ENCODE measurements at regions not wholly inside any gene's neighbourhood (a gene's known extent, or its start where the extent isn't known, plus 50 kb on each side); places are given as distances from the start of the nearest gene placed in this dataset.

DNA sequence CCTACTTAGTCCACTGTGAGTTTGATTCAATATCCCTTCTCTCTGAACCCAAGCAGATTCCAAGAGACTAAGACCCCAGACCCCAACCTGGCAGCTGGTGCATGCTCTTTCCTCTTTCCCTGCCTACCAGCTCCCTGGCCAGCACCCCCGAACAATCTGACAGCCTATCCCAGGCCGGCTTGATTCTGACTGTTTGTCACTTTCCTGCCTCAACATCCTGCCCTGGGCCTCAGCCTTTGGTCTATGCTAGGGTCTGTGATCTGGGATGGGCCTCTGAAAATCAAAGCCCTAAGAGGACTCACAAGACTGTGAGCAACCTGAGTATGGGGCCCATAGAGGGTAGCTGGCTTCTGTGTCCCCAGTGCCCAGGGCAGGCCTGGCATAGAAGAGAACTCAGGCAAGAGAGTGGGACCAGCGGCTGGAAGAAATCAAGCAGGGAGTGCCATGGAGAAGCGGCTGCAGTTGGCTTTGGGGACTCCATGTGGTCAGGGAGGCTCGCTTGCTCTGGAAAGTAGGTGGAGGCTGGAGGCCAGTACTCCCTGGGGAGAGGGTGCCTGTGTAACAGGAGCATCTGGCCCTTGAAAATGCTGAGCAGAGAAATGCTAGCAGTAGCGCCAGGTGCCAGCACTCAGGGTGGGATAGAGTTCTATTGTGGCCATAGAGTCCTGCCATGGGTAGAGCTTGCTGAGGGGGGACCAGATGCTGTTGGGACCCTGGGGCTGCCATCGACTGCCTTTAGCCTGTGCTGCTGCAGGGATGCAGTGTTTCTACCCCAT is 343.9 kb downstream of the DYSF start:
- no peak for TF ChIP-seq EZH2 (IDR thresholded peaks at IDR 0.05)
- TF ChIP-seq, protein P1, sequence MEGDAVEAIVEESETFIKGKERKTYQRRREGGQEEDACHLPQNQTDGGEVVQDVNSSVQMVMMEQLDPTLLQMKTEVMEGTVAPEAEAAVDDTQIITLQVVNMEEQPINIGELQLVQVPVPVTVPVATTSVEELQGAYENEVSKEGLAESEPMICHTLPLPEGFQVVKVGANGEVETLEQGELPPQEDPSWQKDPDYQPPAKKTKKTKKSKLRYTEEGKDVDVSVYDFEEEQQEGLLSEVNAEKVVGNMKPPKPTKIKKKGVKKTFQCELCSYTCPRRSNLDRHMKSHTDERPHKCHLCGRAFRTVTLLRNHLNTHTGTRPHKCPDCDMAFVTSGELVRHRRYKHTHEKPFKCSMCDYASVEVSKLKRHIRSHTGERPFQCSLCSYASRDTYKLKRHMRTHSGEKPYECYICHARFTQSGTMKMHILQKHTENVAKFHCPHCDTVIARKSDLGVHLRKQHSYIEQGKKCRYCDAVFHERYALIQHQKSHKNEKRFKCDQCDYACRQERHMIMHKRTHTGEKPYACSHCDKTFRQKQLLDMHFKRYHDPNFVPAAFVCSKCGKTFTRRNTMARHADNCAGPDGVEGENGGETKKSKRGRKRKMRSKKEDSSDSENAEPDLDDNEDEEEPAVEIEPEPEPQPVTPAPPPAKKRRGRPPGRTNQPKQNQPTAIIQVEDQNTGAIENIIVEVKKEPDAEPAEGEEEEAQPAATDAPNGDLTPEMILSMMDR (IDR thresholded peaks at IDR 0.05) = no peak
- TF ChIP-seq EZH2phosphoT487 (IDR thresholded peaks at IDR 0.05) = no peak

All from neural progenitor cell (in vitro differentiated cells).